GM23338 (cell line): ENCODE measurements at regions not wholly inside any gene's neighbourhood (a gene's known extent, or its start where the extent isn't known, plus 50 kb on each side); places are given as distances from the start of the nearest gene placed in this dataset.

Source experiments
- ATAC-seq: fragments of 200-7000 bp; cut with Tn5 transposase; 3 replicates; pipeline ENCODE4 v1.9.1; 2020
- DNase-seq: peaks from one replicate; pipeline ENCODE4 v3.0.0-alpha.2; 2015; ENCODE audit warnings: low spot score
- H2AFZ ChIP-seq: fragments of 200-600 bp; sonication (generic); 2 replicates; pipeline ENCODE4 v1.8.0; 2016; ENCODE audit warnings: antibody characterized with exemption, mild to moderate bottlenecking, moderate library complexity
- H3F3A ChIP-seq: fragments of 200-600 bp; sonication (generic); replicated peaks from 2 replicates; pipeline ENCODE4 v1.8.0; 2017; ENCODE audit warnings: antibody characterized with exemption, mixed run types, low read depth
- H3K27ac ChIP-seq: fragments of 200-600 bp; sonication (generic); 2 replicates; pipeline ENCODE4 v1.6.1; 2016; ENCODE audit warnings: low read depth
- H3K27me3 ChIP-seq: fragments of 200-600 bp; sonication (generic); 2 replicates; pipeline ENCODE4 v1.8.0; 2016; ENCODE audit warnings: mild to moderate bottlenecking, mixed run types, moderate library complexity; ENCODE audit not compliant: insufficient read depth
- H3K36me3 ChIP-seq: fragments of 200-600 bp; sonication (generic); 2 replicates; pipeline ENCODE4 v1.8.0; 2016; ENCODE audit warnings: mild to moderate bottlenecking; ENCODE audit not compliant: insufficient read depth
- H3K4me1 ChIP-seq: fragments of 200-600 bp; sonication (generic); 2 replicates; pipeline ENCODE4 v1.8.0; 2016; ENCODE audit warnings: mild to moderate bottlenecking, moderate library complexity; ENCODE audit not compliant: insufficient read depth
- H3K4me2 ChIP-seq: fragments of 200-600 bp; sonication (generic); 2 replicates; pipeline ENCODE4 v1.7.1; 2017; ENCODE audit warnings: mixed run types
- H3K4me3 ChIP-seq: fragments of 200-600 bp; sonication (generic); 2 replicates; pipeline ENCODE4 v1.6.1; 2016; ENCODE audit warnings: mixed run types
- H3K79me2 ChIP-seq: fragments of 200-600 bp; sonication (generic); replicated peaks from 2 replicates; pipeline ENCODE4 v1.8.0; 2017; ENCODE audit warnings: mild to moderate bottlenecking; ENCODE audit not compliant: insufficient read depth
- H3K9me2 ChIP-seq: fragments of 200-600 bp; sonication (generic); 2 replicates; pipeline ENCODE4 v1.8.0; 2017; ENCODE audit not compliant: insufficient read depth
- H4K20me1 ChIP-seq: fragments of 200-600 bp; sonication (generic); replicated peaks from 2 replicates; pipeline ENCODE4 v1.8.0; 2017; ENCODE audit warnings: mild to moderate bottlenecking; ENCODE audit not compliant: insufficient read depth
- H3K27ac Mint-ChIP-seq: 2 replicates; pipeline ENCODE4 v1.8.0; 2020; ENCODE audit warnings: inconsistent platforms, mild to moderate bottlenecking, moderate library complexity, mixed read lengths
- H3K27me3 Mint-ChIP-seq: 3 replicates; pipeline ENCODE4 v1.8.0; 2022; ENCODE audit warnings: low read depth, mild to moderate bottlenecking, moderate library complexity, mixed read lengths, inconsistent platforms; ENCODE audit not compliant: insufficient read depth, poor library complexity
- H3K36me3 Mint-ChIP-seq: 3 replicates; pipeline ENCODE4 v1.8.0; 2021; ENCODE audit warnings: low read depth, mild to moderate bottlenecking, inconsistent platforms, moderate library complexity, mixed read lengths
- H3K4me1 Mint-ChIP-seq: 3 replicates; pipeline ENCODE4 v1.8.0; 2020; ENCODE audit warnings: mild to moderate bottlenecking, inconsistent platforms, mixed read lengths
- H3K4me3 Mint-ChIP-seq: 3 replicates; pipeline ENCODE4 v1.8.0; 2021; ENCODE audit warnings: moderate library complexity, mild to moderate bottlenecking, inconsistent platforms, mixed read lengths
- H3K9me3 Mint-ChIP-seq: 3 replicates; pipeline ENCODE4 v1.8.0; 2020; ENCODE audit warnings: moderate library complexity, mild to moderate bottlenecking, inconsistent platforms, mixed read lengths
- CREB1 ChIP-seq: fragments of 250-450 bp; sonication (Bioruptor Pico); IDR thresholded peaks from 2 replicates; pipeline ENCODE4 v1.5.0; 2020; ENCODE audit warnings: low read depth, mild to moderate bottlenecking, moderate library complexity
- CTCF ChIP-seq, 2 experiments: fragments of 200-600 bp in 1 of 2; sonication (generic) in 1 of 2; conservative IDR thresholded peaks; 2 replicates each; pipeline versions ENCODE4 v1.5.1 to v1.6.1; 2016 to 2017; ENCODE audit warnings: antibody characterized with exemption in 2 of 2, low read depth in 2 of 2, mild to moderate bottlenecking in 2 of 2, moderate library complexity in 1 of 2
- ETS1 ChIP-seq: IDR thresholded peaks from 2 replicates; pipeline ENCODE4 v1.6.1; 2016; ENCODE audit warnings: antibody characterized with exemption
- EZH2 ChIP-seq: fragments of 200-600 bp; sonication (generic); IDR thresholded peaks from one replicate; pipeline ENCODE4 v1.8.0; 2017; ENCODE audit warnings: antibody characterized with exemption, mild to moderate bottlenecking, low read depth; ENCODE audit not compliant: unreplicated experiment
- EZH2phosphoT487 ChIP-seq: fragments of 200-600 bp; sonication (generic); IDR thresholded peaks from one replicate; pipeline ENCODE4 v1.8.1; 2018; ENCODE audit warnings: antibody characterized with exemption; ENCODE audit not compliant: unreplicated experiment
- JUNB ChIP-seq: IDR thresholded peaks from one replicate; pipeline ENCODE4 v1.6.1; 2016; ENCODE audit warnings: antibody characterized with exemption; ENCODE audit not compliant: unreplicated experiment
- NANOG ChIP-seq: IDR thresholded peaks from 2 replicates; pipeline ENCODE4 v1.6.1; 2016; ENCODE audit warnings: antibody characterized with exemption, borderline replicate concordance
- POLR2AphosphoS5 ChIP-seq: IDR thresholded peaks from 2 replicates; pipeline ENCODE4 v1.6.1; 2016; ENCODE audit warnings: antibody characterized with exemption, low read depth
- REST ChIP-seq: IDR thresholded peaks from one replicate; pipeline ENCODE4 v1.6.1; 2018; ENCODE audit warnings: antibody characterized with exemption; ENCODE audit not compliant: unreplicated experiment
- STAT1 ChIP-seq: IDR thresholded peaks from one replicate; pipeline ENCODE4 v1.6.1; 2016; ENCODE audit warnings: antibody characterized with exemption; ENCODE audit not compliant: unreplicated experiment
- ZNF114 ChIP-seq: fragments of 250-450 bp; sonication (Bioruptor Pico); IDR thresholded peaks from 2 replicates; pipeline ENCODE4 v1.5.0; 2020; ENCODE audit warnings: mild to moderate bottlenecking, moderate library complexity
- ZNF331 ChIP-seq: fragments of 250-450 bp; sonication (Bioruptor Pico); IDR thresholded peaks from 2 replicates; pipeline ENCODE4 v1.5.0; 2020; ENCODE audit warnings: low read depth, mild to moderate bottlenecking, moderate library complexity
- ZNF462 ChIP-seq: fragments of 250-450 bp; sonication (Bioruptor Pico); IDR thresholded peaks from 2 replicates; pipeline ENCODE4 v1.5.0; 2020; ENCODE audit warnings: mild to moderate bottlenecking, moderate library complexity

- Histone ChIP-seq H3K4me1 (peaks cover 42% of the 10 kb centered on the region), H3K27ac (no peak overlapping the region), H3K4me3 (no peak overlapping the region), H3K9me2 (no peaks in the 10 kb centered on the region), H3K4me2 (0 out of 2 replicates have a peak overlapping the region, but pooled peaks have one; percentile 0), H3F3A (no peaks in the 10 kb centered on the region), H4K20me1 (no peaks in the 10 kb centered on the region), H3K79me2 (no peaks in the 10 kb centered on the region), H2AFZ (peak overlapping the region; percentile 70; the same call in 1 of the 2 replicates), H3K27me3 (no peaks in the 10 kb centered on the region), H3K36me3 (no peaks in the 10 kb centered on the region)
- Mint-ChIP-seq H3K9me3 (no peaks in the 10 kb centered on the region), H3K4me1 (peaks cover 64% of the 10 kb centered on the region), H3K27me3 (no peaks in the 10 kb centered on the region), H3K27ac (no peak overlapping the region), H3K4me3 (no peak overlapping the region), H3K36me3 (no peaks in the 10 kb centered on the region)
- DNase-seq (no peak), ATAC-seq (no peak)
- no peak for TF ChIP-seq ETS1
- TF ChIP-seq POLR2AphosphoS5: no peak
- no peak for TF ChIP-seq CTCF (conservative IDR thresholded peaks at IDR 0.05; ENCODE audit: low read depth in 2 of 2)
- no peak for TF ChIP-seq STAT1
- TF ChIP-seq EZH2phosphoT487: no peak
- no peak for TF ChIP-seq NANOG
- TF ChIP-seq ZNF331 (CRISPR knock-in tag): no peak
- no peak for TF ChIP-seq ZNF114 (CRISPR knock-in tag)
- no peak for TF ChIP-seq JUNB
- TF ChIP-seq REST: no peak
- no peak for TF ChIP-seq EZH2
- no peak for TF ChIP-seq ZNF462 (CRISPR knock-in tag)
- no peak for TF ChIP-seq CREB1
Measured at GRCh38 chr14:22479776-22480464, 109.1 kb downstream of the DAD1 start.
